Astrocyte of the spinal cord (primary cell): ENCODE measurements at regions not wholly inside any gene's neighbourhood (a gene's known extent, or its start where the extent isn't known, plus 50 kb on each side); places are given as distances from the start of the nearest gene placed in this dataset.

Experiments
- DNase-seq: peaks from one replicate; pipeline ENCODE4 v3.0.0; 2011; ENCODE audit warnings: low read depth, low spot score
- H3K4me3 ChIP-seq: 2 replicates; pipeline ENCODE4 v1.5.1; 2011; ENCODE audit warnings: low read depth, mild to moderate bottlenecking, low read length, moderate library complexity
- CTCF ChIP-seq: IDR thresholded peaks from 2 replicates; pipeline ENCODE4 v1.5.1; 2012; ENCODE audit warnings: low read depth, mild to moderate bottlenecking, low read length, inconsistent platforms
- in situ Hi-C: cut with HindIII; loops from 2 replicates; pipeline ENCODE4 v1.10.0; 2017; ENCODE audit warnings: low sequenced_read_pairs

- no peak overlapping the region for H3K4me3 ChIP-seq
- in situ Hi-C loops = no loop called here
- DNase-seq = no peak
- no peak for TF ChIP-seq CTCF
Measured at GRCh38 chr3:27945229-27945628, 223.1 kb upstream of the EOMES start.

- DNase-seq = peak; percentile 38
- in situ Hi-C loops = no loop called here
- no peak for TF ChIP-seq CTCF
- H3K4me3 ChIP-seq = no peak overlapping the region
Measured at GRCh38 chr3:27960133-27960532, 238.0 kb upstream of the EOMES start.

GRCh38 chr3:27963519-27963918, 241.4 kb upstream of the EOMES start:
- TF ChIP-seq CTCF = no peak
- no peak for DNase-seq
- in situ Hi-C loops = no loop called here
- H3K4me3 ChIP-seq = no peak overlapping the region

- in situ Hi-C loops = no loop called here
- DNase-seq = no peak
- TF ChIP-seq CTCF = no peak
- H3K4me3 ChIP-seq = no peak overlapping the region
Measured at GRCh38 chr3:27971600-27971999, 249.5 kb upstream of the EOMES start.

GRCh38 chr3:27976933-27977332, 254.8 kb upstream of the EOMES start:
- in situ Hi-C loops = no loop called here
- DNase-seq = no peak
- TF ChIP-seq CTCF = no peak
- H3K4me3 ChIP-seq = no peak overlapping the region

- in situ Hi-C loops = no loop called here
- peak; percentile 1 for DNase-seq
- H3K4me3 ChIP-seq = no peak overlapping the region
- no peak for TF ChIP-seq CTCF
Measured at GRCh38 chr3:27978440-27978839, 256.3 kb upstream of the EOMES start.
